ENCODE measurements at regions not wholly inside any gene's neighbourhood (a gene's known extent, or its start where the extent isn't known, plus 50 kb on each side); places are given as distances from the start of the nearest gene placed in this dataset.

GRCh38 chr16:63453261-63453660, 1417.0 kb upstream of the CDH8 start:
- TF ChIP-seq, protein P1, sequence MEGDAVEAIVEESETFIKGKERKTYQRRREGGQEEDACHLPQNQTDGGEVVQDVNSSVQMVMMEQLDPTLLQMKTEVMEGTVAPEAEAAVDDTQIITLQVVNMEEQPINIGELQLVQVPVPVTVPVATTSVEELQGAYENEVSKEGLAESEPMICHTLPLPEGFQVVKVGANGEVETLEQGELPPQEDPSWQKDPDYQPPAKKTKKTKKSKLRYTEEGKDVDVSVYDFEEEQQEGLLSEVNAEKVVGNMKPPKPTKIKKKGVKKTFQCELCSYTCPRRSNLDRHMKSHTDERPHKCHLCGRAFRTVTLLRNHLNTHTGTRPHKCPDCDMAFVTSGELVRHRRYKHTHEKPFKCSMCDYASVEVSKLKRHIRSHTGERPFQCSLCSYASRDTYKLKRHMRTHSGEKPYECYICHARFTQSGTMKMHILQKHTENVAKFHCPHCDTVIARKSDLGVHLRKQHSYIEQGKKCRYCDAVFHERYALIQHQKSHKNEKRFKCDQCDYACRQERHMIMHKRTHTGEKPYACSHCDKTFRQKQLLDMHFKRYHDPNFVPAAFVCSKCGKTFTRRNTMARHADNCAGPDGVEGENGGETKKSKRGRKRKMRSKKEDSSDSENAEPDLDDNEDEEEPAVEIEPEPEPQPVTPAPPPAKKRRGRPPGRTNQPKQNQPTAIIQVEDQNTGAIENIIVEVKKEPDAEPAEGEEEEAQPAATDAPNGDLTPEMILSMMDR (IDR thresholded peaks at IDR 0.05) = no peak
- TF ChIP-seq POLR2A (IDR thresholded peaks at IDR 0.05) = no peak

Data from testis (tissue), 2 donors.